KMS-11 (cell line): ENCODE measurements at regions not wholly inside any gene's neighbourhood (a gene's known extent, or its start where the extent isn't known, plus 50 kb on each side); places are given as distances from the start of the nearest gene placed in this dataset.

Experiments
- H2AFZ ChIP-seq: fragments of 200-600 bp; sonication (generic); 2 replicates; pipeline ENCODE4 v1.6.1; 2016; ENCODE audit warnings: antibody characterized with exemption, mixed run types, low read depth
- H3K27ac ChIP-seq: fragments of 200-600 bp; sonication (generic); 2 replicates; pipeline ENCODE4 v1.6.1; 2016; ENCODE audit warnings: mild to moderate bottlenecking, mixed run types
- H3K27me3 ChIP-seq: fragments of 200-600 bp; sonication (generic); 2 replicates; pipeline ENCODE4 v1.6.1; 2017; ENCODE audit warnings: mild to moderate bottlenecking, low read depth, mixed run types, moderate library complexity; ENCODE audit not compliant: insufficient read depth
- H3K36me3 ChIP-seq: fragments of 200-600 bp; sonication (generic); 2 replicates; pipeline ENCODE4 v1.6.1; 2017; ENCODE audit warnings: mild to moderate bottlenecking, mixed run types; ENCODE audit not compliant: insufficient read depth
- H3K4me1 ChIP-seq: fragments of 200-600 bp; sonication (generic); 2 replicates; pipeline ENCODE4 v1.6.1; 2016; ENCODE audit warnings: mild to moderate bottlenecking, low read depth, mixed run types; ENCODE audit not compliant: poor library complexity, severe bottlenecking
- H3K4me2 ChIP-seq: fragments of 200-600 bp; sonication (generic); 2 replicates; pipeline ENCODE4 v1.7.0; 2016; ENCODE audit warnings: mild to moderate bottlenecking, mixed run types
- H3K4me3 ChIP-seq: fragments of 200-600 bp; sonication (generic); IDR thresholded peaks from 2 replicates; pipeline ENCODE4 v1.6.1; 2017; ENCODE audit warnings: low read depth, low read length, mixed read lengths; ENCODE audit not compliant: insufficient read depth
- H3K79me2 ChIP-seq: fragments of 200-600 bp; sonication (generic); 2 replicates; pipeline ENCODE4 v1.6.1; 2016; ENCODE audit warnings: low read depth, mixed run types; ENCODE audit not compliant: insufficient read depth
- H3K9ac ChIP-seq: fragments of 200-600 bp; sonication (generic); 2 replicates; pipeline ENCODE4 v1.6.1; 2016; ENCODE audit warnings: mild to moderate bottlenecking, mixed run types
- H4K20me1 ChIP-seq: fragments of 200-600 bp; sonication (generic); 2 replicates; pipeline ENCODE4 v1.6.1; 2016; ENCODE audit warnings: mild to moderate bottlenecking, mixed run types; ENCODE audit not compliant: insufficient read depth
- CTCF ChIP-seq: fragments of 200-600 bp; sonication (generic); conservative IDR thresholded peaks from 2 replicates; pipeline ENCODE4 v1.6.1; 2017; ENCODE audit warnings: low read depth, mild to moderate bottlenecking, antibody characterized with exemption, low read length, moderate library complexity, mixed read lengths

- H3K4me2 ChIP-seq: no peak overlapping the region
- no peak overlapping the region for H3K27ac ChIP-seq
Measured at GRCh38 chr6:21808551-21809242, 215.1 kb downstream of the SOX4 start.

GRCh38 chr6:21811484-21811883 is 217.9 kb downstream of the SOX4 start:
- Histone ChIP-seq H3K27me3 (no peaks in the 10 kb centered on the region), H3K4me3 (no peak overlapping the region), H3K9ac (no peak overlapping the region), H3K4me1 (no peaks in the 10 kb centered on the region), H3K27ac (no peak overlapping the region), H3K79me2 (no peaks in the 10 kb centered on the region), H4K20me1 (no peaks in the 10 kb centered on the region), H2AFZ (no peak overlapping the region), H3K36me3 (no peaks in the 10 kb centered on the region), H3K4me2 (no peak overlapping the region)
- TF ChIP-seq CTCF: no peak

More at GRCh38 chr6:21808551-21809242, 215.1 kb downstream of the SOX4 start:
- H3K9ac ChIP-seq: no peak overlapping the region
- no peaks in the 10 kb centered on the region for H3K4me1 ChIP-seq
- no peak overlapping the region for H2AFZ ChIP-seq
- H3K79me2 ChIP-seq: no peaks in the 10 kb centered on the region
- no peaks in the 10 kb centered on the region for H3K36me3 ChIP-seq
- no peak for TF ChIP-seq CTCF
- no peaks in the 10 kb centered on the region for H4K20me1 ChIP-seq
- no peaks in the 10 kb centered on the region for H3K27me3 ChIP-seq
- no peak overlapping the region for H3K4me3 ChIP-seq

GRCh38 chr6:21816231-21816630 is 222.7 kb downstream of the SOX4 start:
- Histone ChIP-seq H3K4me3 (no peak overlapping the region), H3K36me3 (no peaks in the 10 kb centered on the region), H3K79me2 (no peaks in the 10 kb centered on the region), H3K4me1 (no peaks in the 10 kb centered on the region), H2AFZ (no peak overlapping the region), H3K27ac (no peak overlapping the region), H3K27me3 (no peaks in the 10 kb centered on the region), H3K9ac (no peak overlapping the region), H4K20me1 (no peaks in the 10 kb centered on the region), H3K4me2 (no peak overlapping the region)
- TF ChIP-seq CTCF: no peak

- H3K27me3 ChIP-seq: no peaks in the 10 kb centered on the region
- no peaks in the 10 kb centered on the region for H3K36me3 ChIP-seq
- H2AFZ ChIP-seq: no peak overlapping the region
- no peak overlapping the region for H3K27ac ChIP-seq
- H3K4me3 ChIP-seq: no peak overlapping the region
- no peak overlapping the region for H3K4me2 ChIP-seq
- no peak for TF ChIP-seq CTCF
- H4K20me1 ChIP-seq: no peaks in the 10 kb centered on the region
- no peak overlapping the region for H3K9ac ChIP-seq
- no peaks in the 10 kb centered on the region for H3K4me1 ChIP-seq
- H3K79me2 ChIP-seq: no peaks in the 10 kb centered on the region
Measured at GRCh38 chr6:21820442-21820841, 226.9 kb downstream of the SOX4 start.
